ENCODE measurements at regions not wholly inside any gene's neighbourhood (a gene's known extent, or its start where the extent isn't known, plus 50 kb on each side); places are given as distances from the start of the nearest gene placed in this dataset.

DNA sequence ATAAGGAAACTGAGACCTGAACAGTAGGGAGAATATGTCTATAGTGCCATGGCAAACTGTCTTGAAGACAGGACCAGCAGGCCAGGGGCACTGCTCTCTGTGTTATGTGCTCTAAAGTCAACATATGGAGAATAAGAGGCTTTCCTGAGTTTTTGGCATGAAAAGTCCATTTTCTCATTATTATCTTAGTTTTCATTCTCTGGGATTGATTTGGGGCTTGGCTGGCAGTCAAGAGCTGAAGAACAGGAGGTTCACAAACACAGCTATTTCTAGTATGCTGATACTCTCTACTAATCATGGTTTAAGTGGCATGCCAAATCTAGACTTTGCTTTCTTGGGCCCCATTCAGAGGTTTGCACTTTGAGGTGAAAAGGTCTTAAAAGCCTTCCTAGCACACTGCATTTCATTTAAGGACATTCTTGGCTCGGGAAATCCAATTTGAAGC, 404.4 kb downstream of the ZNF608 start:
- TF ChIP-seq, protein P1, sequence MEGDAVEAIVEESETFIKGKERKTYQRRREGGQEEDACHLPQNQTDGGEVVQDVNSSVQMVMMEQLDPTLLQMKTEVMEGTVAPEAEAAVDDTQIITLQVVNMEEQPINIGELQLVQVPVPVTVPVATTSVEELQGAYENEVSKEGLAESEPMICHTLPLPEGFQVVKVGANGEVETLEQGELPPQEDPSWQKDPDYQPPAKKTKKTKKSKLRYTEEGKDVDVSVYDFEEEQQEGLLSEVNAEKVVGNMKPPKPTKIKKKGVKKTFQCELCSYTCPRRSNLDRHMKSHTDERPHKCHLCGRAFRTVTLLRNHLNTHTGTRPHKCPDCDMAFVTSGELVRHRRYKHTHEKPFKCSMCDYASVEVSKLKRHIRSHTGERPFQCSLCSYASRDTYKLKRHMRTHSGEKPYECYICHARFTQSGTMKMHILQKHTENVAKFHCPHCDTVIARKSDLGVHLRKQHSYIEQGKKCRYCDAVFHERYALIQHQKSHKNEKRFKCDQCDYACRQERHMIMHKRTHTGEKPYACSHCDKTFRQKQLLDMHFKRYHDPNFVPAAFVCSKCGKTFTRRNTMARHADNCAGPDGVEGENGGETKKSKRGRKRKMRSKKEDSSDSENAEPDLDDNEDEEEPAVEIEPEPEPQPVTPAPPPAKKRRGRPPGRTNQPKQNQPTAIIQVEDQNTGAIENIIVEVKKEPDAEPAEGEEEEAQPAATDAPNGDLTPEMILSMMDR (IDR thresholded peaks at IDR 0.05; ENCODE audit: control extremely low read depth, extremely low read depth, low read depth, missing control alignments), result no peak
- ChIA-PET CTCF (no interaction called here), POLR2A (no interaction called here)
- DNase-seq (ENCODE audit: extremely low spot score), result no peak

DNA sequence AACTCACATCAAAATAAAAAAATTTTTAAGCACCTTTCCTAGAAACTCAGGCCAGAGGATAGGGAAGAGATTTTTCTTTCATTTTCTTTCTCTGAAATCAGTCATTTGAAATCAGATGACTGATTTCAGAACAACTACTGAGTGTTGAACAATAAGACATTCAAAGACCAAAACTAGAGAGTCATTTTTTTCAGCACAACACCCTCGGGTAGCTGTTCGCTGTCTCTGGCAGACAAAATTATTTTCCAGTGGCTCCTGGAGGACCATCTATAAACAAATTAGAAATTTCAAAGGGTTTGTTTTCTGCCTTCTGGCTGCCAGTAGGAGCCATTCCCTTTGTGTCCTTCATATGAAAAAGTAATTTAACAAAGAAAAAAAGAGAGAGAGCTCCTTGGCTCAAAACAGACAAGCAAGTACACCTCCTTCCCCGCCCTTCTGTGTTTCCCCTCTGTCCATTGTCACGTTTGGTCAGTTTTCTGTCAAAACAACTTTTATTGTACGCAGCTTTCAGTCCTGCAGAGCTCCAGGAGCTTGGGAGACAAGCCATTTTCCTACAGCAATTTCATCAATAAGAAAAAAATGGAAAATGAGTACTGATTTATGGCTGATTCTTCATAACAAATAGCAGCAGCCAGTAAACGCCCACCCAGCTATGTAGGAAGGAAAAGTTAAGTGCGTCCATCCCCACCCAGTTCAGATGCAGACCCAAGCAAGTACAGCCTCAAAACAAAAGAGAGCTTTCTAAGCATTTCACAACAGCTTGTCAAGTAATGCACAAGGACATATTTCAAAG, 405.2 kb downstream of the ZNF608 start:
- CTCF ChIA-PET, result no interaction called here
- no peak for DNase-seq (ENCODE audit: extremely low spot score)
- POLR2A ChIA-PET, result no interaction called here
- TF ChIP-seq, protein P1 (IDR thresholded peaks at IDR 0.05; ENCODE audit: control extremely low read depth, extremely low read depth, low read depth, missing control alignments), result no peak

DNA sequence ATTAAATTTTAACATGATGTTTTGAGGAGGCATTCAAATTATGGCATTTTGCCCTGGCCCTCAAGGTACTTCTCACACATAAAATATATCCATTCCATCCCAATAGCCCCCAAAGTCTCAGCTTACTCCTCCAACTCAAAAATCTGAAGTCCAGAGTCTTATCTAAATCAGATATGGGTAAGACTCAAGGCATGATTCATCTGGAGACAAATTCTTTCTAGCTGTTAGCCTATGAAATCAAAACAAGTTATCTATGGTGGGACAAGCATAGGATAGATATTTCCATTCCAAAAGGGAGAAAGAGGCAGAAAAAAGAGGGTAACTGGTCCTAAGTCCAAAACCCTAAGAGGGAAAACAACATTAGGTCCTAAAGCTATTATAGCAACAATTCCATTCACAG, 408.4 kb downstream of the ZNF608 start:
- POLR2A ChIA-PET, result no interaction called here
- DNase-seq (ENCODE audit: extremely low spot score), result no peak
- CTCF ChIA-PET, result no interaction called here
- TF ChIP-seq, protein P1 (IDR thresholded peaks at IDR 0.05; ENCODE audit: control extremely low read depth, extremely low read depth, low read depth, missing control alignments), result no peak

DNA sequence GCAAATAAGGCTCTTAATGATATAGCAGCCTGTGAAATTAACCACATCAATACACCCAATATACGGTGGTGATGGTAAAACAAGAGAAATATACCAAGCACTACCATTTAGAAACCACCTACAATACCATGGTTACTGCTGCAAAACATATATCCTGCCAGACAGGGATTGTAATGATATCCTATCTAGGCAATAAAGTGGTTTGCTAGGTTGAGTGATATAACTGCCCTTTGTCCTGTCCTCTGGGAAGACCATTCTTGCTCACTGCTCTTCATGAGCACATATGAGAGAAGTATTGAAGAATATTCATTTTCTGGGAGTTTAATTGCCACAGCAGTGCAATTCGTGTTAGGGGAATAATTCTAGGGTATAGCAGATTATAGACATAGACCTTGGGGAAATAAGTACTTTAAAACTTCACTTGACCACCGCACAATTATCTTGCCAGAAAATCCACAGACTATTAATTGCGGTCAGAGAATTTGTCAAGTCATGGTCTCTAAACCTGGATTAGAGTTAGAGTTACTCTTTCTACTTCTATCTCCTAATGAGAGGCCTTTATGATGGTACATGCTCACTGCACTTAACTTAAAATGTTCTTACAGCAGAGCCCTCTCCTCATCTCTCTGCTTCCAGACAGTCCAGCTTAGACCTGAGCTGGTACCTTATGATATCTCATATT, 413.0 kb downstream of the ZNF608 start:
- TF ChIP-seq, protein P1 (IDR thresholded peaks at IDR 0.05; ENCODE audit: control extremely low read depth, extremely low read depth, low read depth, missing control alignments), result no peak
- DNase-seq (ENCODE audit: extremely low spot score), result no peak
- ChIA-PET CTCF (no interaction called here), POLR2A (no interaction called here)

DNA sequence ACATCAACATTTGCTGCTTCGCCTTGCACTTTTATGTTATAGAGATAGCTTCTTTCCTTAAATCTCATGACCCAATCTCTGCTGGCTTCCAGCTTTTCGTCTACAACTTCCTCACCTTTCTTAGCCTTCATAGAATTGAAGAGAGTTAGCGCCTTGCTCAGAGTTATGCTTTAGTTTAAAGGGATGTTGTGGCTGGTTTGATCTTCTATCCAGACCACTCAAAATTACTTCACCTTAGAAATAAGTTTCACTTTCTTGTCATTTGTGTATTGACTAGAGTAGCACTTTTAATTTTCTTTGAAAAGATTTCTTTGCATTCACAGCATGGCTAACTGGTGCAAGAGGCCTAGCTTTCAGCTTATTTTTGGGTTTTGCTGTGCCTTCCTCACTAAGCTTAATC, 414.2 kb downstream of the ZNF608 start:
- POLR2A ChIA-PET, result no interaction called here
- TF ChIP-seq, protein P1 (IDR thresholded peaks at IDR 0.05; ENCODE audit: control extremely low read depth, extremely low read depth, low read depth, missing control alignments), result no peak
- no peak for DNase-seq (ENCODE audit: extremely low spot score)

DNA sequence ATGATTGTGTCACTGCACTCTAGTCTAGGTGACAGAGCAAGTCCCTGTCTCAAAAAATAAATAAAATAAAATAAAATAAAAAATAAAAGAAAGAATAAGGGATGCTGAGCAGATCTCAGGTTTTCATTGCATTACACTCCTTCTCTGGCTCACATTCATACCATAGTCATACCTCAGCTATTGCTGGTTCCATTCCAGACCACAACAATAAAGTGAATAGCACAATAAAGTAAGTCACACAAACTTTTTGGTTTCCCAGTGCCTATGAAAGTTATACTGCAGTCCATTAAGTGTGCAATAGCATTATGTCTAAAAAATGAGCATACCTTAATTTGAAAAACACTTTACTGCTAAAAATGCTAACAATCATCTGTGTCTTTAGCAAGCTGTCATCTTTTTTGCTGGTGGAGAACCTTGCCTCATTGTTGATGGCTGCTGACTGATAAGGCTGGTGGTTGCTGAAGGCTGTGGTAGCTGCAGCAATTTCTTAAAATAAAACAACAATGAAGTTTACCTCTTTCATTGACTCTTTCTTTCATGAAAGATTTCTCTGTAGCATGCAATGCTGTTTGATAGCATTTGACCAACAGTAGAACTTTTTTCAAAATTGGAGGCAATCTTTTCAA, 415.7 kb downstream of the ZNF608 start:
- ChIA-PET CTCF (no interaction called here), POLR2A (no interaction called here)
- no peak for DNase-seq (ENCODE audit: extremely low spot score)
- TF ChIP-seq, protein P1 (IDR thresholded peaks at IDR 0.05; ENCODE audit: control extremely low read depth, extremely low read depth, low read depth, missing control alignments), result no peak

More for the DNA sequence above, 414.2 kb downstream of the ZNF608 start:
- CTCF ChIA-PET, result no interaction called here
